ENCODE measurements at regions not wholly inside any gene's neighbourhood (a gene's known extent, or its start where the extent isn't known, plus 50 kb on each side); places are given as distances from the start of the nearest gene placed in this dataset.

- peak; percentile 91 for DNase-seq (ENCODE audit: low read depth)
- TF ChIP-seq CTCF (IDR thresholded peaks at IDR 0.05; ENCODE audit: insufficient read depth, low read length), result peak; percentile 35
- no peak overlapping the region for H3K4me3 ChIP-seq (ENCODE audit: low read depth, low read length)
Measured at GRCh38 chr16:51556694-51557340, 405.7 kb upstream of the SALL1 start.

- H3K4me3 ChIP-seq (ENCODE audit: low read depth, low read length), result no peak overlapping the region
- TF ChIP-seq CTCF (IDR thresholded peaks at IDR 0.05; ENCODE audit: insufficient read depth, low read length), result no peak
- no peak for DNase-seq (ENCODE audit: low read depth)
Measured at GRCh38 chr16:51553910-51554309, 402.8 kb upstream of the SALL1 start.

GRCh38 chr16:51553314-51553713 lies 402.2 kb upstream of the SALL1 start:
- DNase-seq (ENCODE audit: low read depth), result no peak
- H3K4me3 ChIP-seq (ENCODE audit: low read depth, low read length), result no peak overlapping the region
- no peak for TF ChIP-seq CTCF (IDR thresholded peaks at IDR 0.05; ENCODE audit: insufficient read depth, low read length)

GRCh38 chr16:51550800-51551347 lies 399.8 kb upstream of the SALL1 start:
- no peak overlapping the region for H3K4me3 ChIP-seq (ENCODE audit: low read depth, low read length)
- no peak for TF ChIP-seq CTCF (IDR thresholded peaks at IDR 0.05; ENCODE audit: insufficient read depth, low read length)
- DNase-seq (ENCODE audit: low read depth), result no peak

GRCh38 chr16:51549836-51550235 lies 398.8 kb upstream of the SALL1 start:
- no peak overlapping the region for H3K4me3 ChIP-seq (ENCODE audit: low read depth, low read length)
- DNase-seq (ENCODE audit: low read depth), result peak; percentile 79
- no peak for TF ChIP-seq CTCF (IDR thresholded peaks at IDR 0.05; ENCODE audit: insufficient read depth, low read length)

GRCh38 chr16:51545951-51546350 lies 394.9 kb upstream of the SALL1 start:
- no peak for DNase-seq (ENCODE audit: low read depth)
- no peak overlapping the region for H3K4me3 ChIP-seq (ENCODE audit: low read depth, low read length)
- TF ChIP-seq CTCF (IDR thresholded peaks at IDR 0.05; ENCODE audit: insufficient read depth, low read length), result no peak

Measured in fibroblast of the aortic adventitia (primary cell).